K562 (cell line): ENCODE measurements at regions not wholly inside any gene's neighbourhood (a gene's known extent, or its start where the extent isn't known, plus 50 kb on each side); places are given as distances from the start of the nearest gene placed in this dataset.

Source experiments
- ATAC-seq: fragments of 200-7000 bp; cut with Tn5 transposase; 3 replicates; pipeline ENCODE4 v1.9.1; 2020; ENCODE audit warnings: moderate library complexity
- BruUV-seq: library from RNA; stranded (reverse); fragments of 400-500 nt; replicated peaks from 2 replicates; lab custom pipeline; 2021; lab: Mats Ljungman, UMichigan
- CTCF ChIA-PET: fragments of 300-600 bp; formaldehyde crosslinking; extraction: SDS; loops from one replicate; lab custom pipeline; 2021; ENCODE audit warnings: low intra/inter-chr PET ratio; lab: Yijun Ruan, JAX
- POLR2A ChIA-PET: fragments of 300-600, 350-650 bp; sonication (Branson Sonifier 250); formaldehyde crosslinking; extraction: SDS; loops from one replicate; lab custom pipeline; 2021; ENCODE audit warnings: antibody characterized with exemption, inconsistent platforms; lab: Yijun Ruan, JAX
- DNase-seq, 4 experiments: peaks; one replicate each; pipeline versions ENCODE4 v3.0.0 to v3.0.0-alpha.2; 2011 to 2018; ENCODE audit warnings: low spot score in 3 of 4, mixed read lengths in 3 of 4; ENCODE audit errors: extremely low read depth in 1 of 4
- FAIRE-seq: peaks from 2 replicates; lab custom pipeline; 2011; peaks lifted over from hg19 to GRCh38; lab: Jason Lieb, UNC
- H2AFZ ChIP-seq: 2 replicates; pipeline ENCODE4 v1.6.0; 2011; ENCODE audit warnings: low read depth, low read length, control low read depth, inconsistent platforms
- H3K27ac ChIP-seq: fragments of 200-600 bp; 3 replicates; pipeline ENCODE4 v1.8.0; 2011; ENCODE audit warnings: low read depth, mild to moderate bottlenecking, control low read depth, inconsistent platforms, low read length, moderate library complexity, mixed read lengths; ENCODE audit errors: extremely low read depth
- H3K27me3 ChIP-seq, 2 experiments: fragments of 300-600 bp in 1 of 2; 2 replicates in 1 of 2; 3 replicates in 1 of 2; pipeline versions ENCODE4 v1.6.0 to v1.8.0; 2011; ENCODE audit warnings: inconsistent platforms in 2 of 2, low read length in 2 of 2, mild to moderate bottlenecking in 1 of 2, mixed read lengths in 1 of 2, moderate library complexity in 1 of 2; ENCODE audit not compliant: control insufficient read depth in 2 of 2, insufficient read depth in 2 of 2
- H3K36me3 ChIP-seq: fragments of 300-600 bp; 3 replicates; pipeline ENCODE4 v1.8.0; 2011; ENCODE audit warnings: mild to moderate bottlenecking, low read length, inconsistent platforms; ENCODE audit not compliant: control insufficient read depth, insufficient read depth
- H3K4me1 ChIP-seq, 2 experiments: fragments of 200-600 bp in 1 of 2; replicated peaks in 1 of 2; 2 replicates in 1 of 2; 3 replicates in 1 of 2; pipeline versions ENCODE4 v1.5.1 to v1.8.0; 2011; ENCODE audit warnings: inconsistent platforms in 2 of 2, low read length in 2 of 2, mild to moderate bottlenecking in 1 of 2, mixed read lengths in 1 of 2, moderate library complexity in 1 of 2; ENCODE audit not compliant: control insufficient read depth in 2 of 2, insufficient read depth in 2 of 2
- H3K4me2 ChIP-seq: 2 replicates; pipeline ENCODE4 v1.6.1; 2011; ENCODE audit warnings: low read length, control low read depth, inconsistent platforms, mixed read lengths; ENCODE audit not compliant: insufficient read depth
- H3K4me3 ChIP-seq: fragments of 200-600 bp; sonication (generic), shearing (Covaris generic); 2 replicates; pipeline ENCODE4 v1.5.1; 2016; ENCODE audit warnings: control low read depth, inconsistent platforms
- H3K79me2 ChIP-seq: fragments of 200-600 bp; 3 replicates; pipeline ENCODE4 v1.8.0; 2011; ENCODE audit warnings: low read length, inconsistent platforms; ENCODE audit not compliant: control insufficient read depth, insufficient read depth
- H3K9ac ChIP-seq, 2 experiments: 2 replicates each; pipeline versions ENCODE4 v1.6.0 to v1.6.1; 2011; ENCODE audit warnings: low read depth in 2 of 2, low read length in 2 of 2, control low read depth in 1 of 2, inconsistent platforms in 1 of 2, mild to moderate bottlenecking in 1 of 2, mixed read lengths in 1 of 2; ENCODE audit not compliant: insufficient read depth in 1 of 2
- H3K9me1 ChIP-seq: one replicate; pipeline ENCODE4 v1.6.0; 2011; ENCODE audit warnings: inconsistent platforms, mild to moderate bottlenecking, low read length, moderate library complexity; ENCODE audit not compliant: control insufficient read depth, insufficient read depth
- H3K9me3 ChIP-seq: replicated peaks from 2 replicates; pipeline ENCODE4 v1.5.1; 2011; ENCODE audit warnings: low read depth, low read length, inconsistent platforms; ENCODE audit not compliant: control insufficient read depth, insufficient read depth
- H4K20me1 ChIP-seq: replicated peaks from 2 replicates; pipeline ENCODE4 v1.6.1; 2011; ENCODE audit warnings: low read length, inconsistent platforms, mixed read lengths; ENCODE audit not compliant: control insufficient read depth, insufficient read depth
- AFF1 ChIP-seq, 2 experiments: fragments of 450-650 bp; IDR thresholded peaks; 2 replicates each; pipeline ENCODE4 v1.6.1; 2018; ENCODE audit warnings: mild to moderate bottlenecking in 2 of 2, low read depth in 1 of 2; ENCODE audit not compliant: partially characterized antibody in 2 of 2
- ATF3 ChIP-seq, 2 experiments: fragments of 450-650 bp in 1 of 2; sonication (generic) in 1 of 2; formaldehyde crosslinking in 1 of 2; IDR thresholded peaks in 1 of 2; conservative IDR thresholded peaks in 1 of 2; 2 replicates each; pipeline versions ENCODE4 v1.6.1 to v1.8.1; 2016 to 2023; ENCODE audit warnings: mild to moderate bottlenecking in 2 of 2, moderate library complexity in 2 of 2, inconsistent platforms in 1 of 2, missing genetic modification reagents in 1 of 2
- ATF7 ChIP-seq: fragments of 450-650 bp; IDR thresholded peaks from 2 replicates; pipeline ENCODE4 v1.7.1; 2014; ENCODE audit warnings: mild to moderate bottlenecking, moderate library complexity
- BRD4 ChIP-seq: fragments of 200-600 bp; sonication (generic); IDR thresholded peaks from 2 replicates; pipeline ENCODE4 v1.6.1; 2017; ENCODE audit warnings: inconsistent platforms
- ERF ChIP-seq: fragments of 450-650 bp; formaldehyde crosslinking; IDR thresholded peaks from 2 replicates; pipeline ENCODE4 v1.4.0; 2020; ENCODE audit warnings: mild to moderate bottlenecking, mixed read lengths
- FOXM1 ChIP-seq, 2 experiments: fragments of 450-650 bp in 1 of 2; sonication (generic) in 1 of 2; formaldehyde crosslinking in 1 of 2; IDR thresholded peaks; 2 replicates each; pipeline versions ENCODE4 v1.6.1 to v1.9.0; 2017 to 2022; ENCODE audit warnings: low read depth in 2 of 2, mild to moderate bottlenecking in 2 of 2, missing genetic modification reagents in 1 of 2, moderate library complexity in 1 of 2
- FOXP1 ChIP-seq: sonication (generic); formaldehyde crosslinking; IDR thresholded peaks from 2 replicates; pipeline ENCODE4 v1.8.0; 2022; ENCODE audit warnings: mild to moderate bottlenecking, missing genetic modification reagents
- GATA2 ChIP-seq: sonication (generic); formaldehyde crosslinking; IDR thresholded peaks from 2 replicates; pipeline ENCODE4 v1.4.0; 2020; ENCODE audit warnings: mild to moderate bottlenecking, missing genetic modification reagents
- MCM5 ChIP-seq: fragments of 450-650 bp; IDR thresholded peaks from 2 replicates; pipeline ENCODE4 v1.6.1; 2016; ENCODE audit warnings: low read depth
- NR2C1 ChIP-seq, 2 experiments: fragments of 450-650 bp; IDR thresholded peaks; 2 replicates each; pipeline ENCODE4 v1.6.1; 2017; ENCODE audit warnings: mild to moderate bottlenecking in 2 of 2, antibody characterized with exemption in 1 of 2, inconsistent platforms in 1 of 2, missing compliant biosample characterization in 1 of 2, missing genetic modification characterization in 1 of 2
- PHB2 ChIP-seq: fragments of 450-650 bp; IDR thresholded peaks from 2 replicates; pipeline ENCODE4 v1.6.1; 2017; ENCODE audit warnings: low read depth
- RAD21 ChIP-seq, 2 experiments: fragments of 250-450 bp in 1 of 2; fragments of 450-650 bp in 1 of 2; sonication (Bioruptor Pico) in 1 of 2; formaldehyde crosslinking in 1 of 2; IDR thresholded peaks in 1 of 2; conservative IDR thresholded peaks in 1 of 2; 2 replicates each; pipeline versions ENCODE4 v1.4.0 to v1.8.0; 2020 to 2022; ENCODE audit warnings: mild to moderate bottlenecking in 2 of 2, moderate library complexity in 1 of 2
- SREBF1 ChIP-seq: fragments of 150-350 bp; IDR thresholded peaks from 2 replicates; pipeline ENCODE4 v1.6.1; 2014; ENCODE audit warnings: antibody characterized with exemption, low read depth, low read length, borderline replicate concordance
- THRB ChIP-seq: fragments of 450-650 bp; formaldehyde crosslinking; conservative IDR thresholded peaks from 2 replicates; pipeline ENCODE4 v1.4.0; 2022; ENCODE audit warnings: mild to moderate bottlenecking, missing genetic modification characterization
- WGBS: fragments of 100-300 bp; shearing (Covaris generic); methylation state at CpG from one replicate; pipeline ENCODE4 v1.1.6; 2016; ENCODE audit warnings: low coverage, mixed read lengths; ENCODE audit not compliant: insufficient coverage; ENCODE audit errors: missing lambda C conversion rate; 5-methylcytosine and 5-hydroxymethylcytosine counted together
- in situ Hi-C: fragments of 300-500 bp; cut with MboI; formaldehyde crosslinking; loops from 4 replicates; pipeline ENCODE4 v1.15.0; 2018; ENCODE audit warnings: inconsistent platforms, mixed read lengths
- intact Hi-C: fragments of 100-400 bp; cut with micrococcal nuclease; formaldehyde crosslinking; loops from 2 replicates; pipeline ENCODE4 v1.14.2; 2022

GRCh38 chr5:12073426-12073825 lies 169.2 kb upstream of the CTNND2 start:
- Histone ChIP-seq H4K20me1 (no peaks in the 10 kb centered on the region), H2AFZ (no peak overlapping the region), H3K9me1 (no peaks in the 10 kb centered on the region), H3K4me2 (no peak overlapping the region), H3K79me2 (no peaks in the 10 kb centered on the region), H3K4me1 (no peaks in the 10 kb centered on the region), H3K27me3 (no peaks in the 10 kb centered on the region), H3K36me3 (no peaks in the 10 kb centered on the region), H3K27ac (no peak overlapping the region), H3K9me3 (peaks cover 1% of the 10 kb centered on the region; the same call in 1 of the 2 replicates), H3K4me3 (no peak overlapping the region), H3K9ac (no peak overlapping the region)
- intact Hi-C loops (no loop called here), in situ Hi-C loops (no loop called here)
- ChIA-PET POLR2A (no interaction called here), CTCF (no interaction called here)
- ATAC-seq (no peak), DNase-seq (no peak), FAIRE-seq (no peak)
- WGBS = 0% methylated on average over 3 of the region's 3 CpGs
- no TSS peak for BruUV-seq
- no peak for TF ChIP-seq ERF
- no peak for TF ChIP-seq NR2C1 (IDR thresholded peaks at IDR 0.05)
- TF ChIP-seq NR2C1 (tag; IDR thresholded peaks at IDR 0.05) = no peak
- TF ChIP-seq BRD4 = no peak
- TF ChIP-seq AFF1 (IDR thresholded peaks at IDR 0.05; ENCODE audit: low read depth in 1 of 2, partially characterized antibody in 2 of 2) = no peak
- TF ChIP-seq SREBF1 = no peak
- no peak for TF ChIP-seq RAD21 (CRISPR knock-in tag; conservative IDR thresholded peaks at IDR 0.05 in 1 of 2, IDR thresholded peaks at IDR 0.05 in 1 of 2)
- TF ChIP-seq GATA2 (CRISPR knock-in tag) = no peak
- TF ChIP-seq FOXM1 (IDR thresholded peaks at IDR 0.05; ENCODE audit: low read depth) = no peak
- no peak for TF ChIP-seq FOXM1 (CRISPR knock-in tag; IDR thresholded peaks at IDR 0.05; ENCODE audit: low read depth)
- no peak for TF ChIP-seq MCM5
- TF ChIP-seq ATF7 = no peak
- no peak for TF ChIP-seq PHB2
- no peak for TF ChIP-seq ATF3 (IDR thresholded peaks at IDR 0.05)
- TF ChIP-seq ATF3 (CRISPR knock-in tag; conservative IDR thresholded peaks at IDR 0.05) = no peak
- TF ChIP-seq THRB (CRISPR knock-in tag) = no peak
- no peak for TF ChIP-seq FOXP1 (CRISPR knock-in tag)
